ENCODE measurements at regions not wholly inside any gene's neighbourhood (a gene's known extent, or its start where the extent isn't known, plus 50 kb on each side); places are given as distances from the start of the nearest gene placed in this dataset.

GRCh38 chrX:129099207-129099606 is 424.1 kb downstream of the SMARCA1 start:
- TF ChIP-seq POLR2AphosphoS5 (IDR thresholded peaks at IDR 0.05; ENCODE audit: low read length) (no peak), ZNF274 (IDR thresholded peaks at IDR 0.05; ENCODE audit: insufficient read depth, insufficient read length) (no peak), MAX (IDR thresholded peaks at IDR 0.05; ENCODE audit: low read depth, low read length) (no peak), RAD21 (IDR thresholded peaks at IDR 0.05; ENCODE audit: insufficient read depth, low read depth, low read length) (no peak), SIN3A (IDR thresholded peaks at IDR 0.05; ENCODE audit: low read depth, low read length) (no peak), USF1 (IDR thresholded peaks at IDR 0.05; ENCODE audit: borderline replicate concordance, extremely low read length, insufficient read depth, low read depth, low read length) (no peak), E2F4 (IDR thresholded peaks at IDR 0.05; ENCODE audit: low read depth, low read length) (no peak), SP1 (IDR thresholded peaks at IDR 0.05; ENCODE audit: low read depth, low read length) (no peak), MEF2A (IDR thresholded peaks at IDR 0.05; ENCODE audit: insufficient read depth, low read depth, low read length) (no peak), GATAD2B (conservative IDR thresholded peaks at IDR 0.05; ENCODE audit: low read depth) (no peak), FOXM1 (IDR thresholded peaks at IDR 0.05; ENCODE audit: low read depth, low read length) (no peak), ZZZ3 (IDR thresholded peaks at IDR 0.05; ENCODE audit: control insufficient read depth, insufficient read length, low read depth) (no peak), FOXK2 (IDR thresholded peaks at IDR 0.05) (no peak), CTCF (IDR thresholded peaks at IDR 0.05 in 2 of 3, conservative IDR thresholded peaks at IDR 0.05 in 1 of 3; ENCODE audit: control insufficient read depth in 2 of 3, extremely low read depth in 1 of 3, insufficient read depth in 1 of 3, low read depth in 3 of 3, low read length in 3 of 3) (no peak)
